HepG2 (cell line): ENCODE measurements at regions not wholly inside any gene's neighbourhood (a gene's known extent, or its start where the extent isn't known, plus 50 kb on each side); places are given as distances from the start of the nearest gene placed in this dataset.

Experiments
- ATAC-seq: fragments of 200-7000 bp; cut with Tn5 transposase; 3 replicates; pipeline ENCODE4 v1.9.1; 2020; ENCODE audit warnings: mild to moderate bottlenecking, moderate library complexity
- BruUV-seq: library from RNA; stranded (reverse); fragments of 400-500 nt; replicated peaks from 2 replicates; lab custom pipeline; 2021; lab: Mats Ljungman, UMichigan
- CTCF ChIA-PET: fragments of 300-600 bp; formaldehyde crosslinking; extraction: SDS; loops from one replicate; lab custom pipeline; 2021; ENCODE audit warnings: low total read pairs, inconsistent platforms, low intra/inter-chr PET ratio; lab: Yijun Ruan, JAX
- POLR2A ChIA-PET: fragments of 350-600 bp; sonication (Branson Sonifier 250); formaldehyde crosslinking; loops from one replicate; lab custom pipeline; 2020; ENCODE audit warnings: antibody characterized with exemption, inconsistent platforms; lab: Yijun Ruan, JAX
- DNase-seq: peaks from one replicate; pipeline ENCODE4 v3.0.0-alpha.2; 2015; ENCODE audit warnings: low spot score
- FAIRE-seq: peaks from 3 replicates; lab custom pipeline; 2011; peaks lifted over from hg19 to GRCh38; lab: Jason Lieb, UNC
- H2AFZ ChIP-seq: one replicate; pipeline ENCODE4 v1.6.1; 2011; ENCODE audit warnings: low read length, inconsistent platforms
- H3K27ac ChIP-seq: fragments of 300-600 bp; 3 replicates; pipeline ENCODE4 v1.8.0; 2011; ENCODE audit warnings: mixed run types, mild to moderate bottlenecking, mixed read lengths, low read length, inconsistent platforms; ENCODE audit not compliant: insufficient read depth; ENCODE audit errors: extremely low read length
- H3K27me3 ChIP-seq, 2 experiments: fragments of 200-600 bp in 1 of 2; 2 replicates in 1 of 2; 3 replicates in 1 of 2; pipeline versions ENCODE4 v1.6.0 to v1.8.0; 2011; ENCODE audit warnings: low read length in 2 of 2, mild to moderate bottlenecking in 2 of 2, moderate library complexity in 2 of 2, inconsistent platforms in 1 of 2; ENCODE audit not compliant: insufficient read depth in 2 of 2, control insufficient read depth in 1 of 2
- H3K36me3 ChIP-seq, 2 experiments: fragments of 200-600 bp in 1 of 2; replicated peaks in 1 of 2; 2 replicates in 1 of 2; 3 replicates in 1 of 2; pipeline versions ENCODE4 v1.5.1 to v1.8.0; 2011; ENCODE audit warnings: low read length in 2 of 2, inconsistent platforms in 1 of 2; ENCODE audit not compliant: insufficient read depth in 2 of 2, control insufficient read depth in 1 of 2
- H3K4me1 ChIP-seq: 2 replicates; pipeline ENCODE4 v1.5.1; 2012; ENCODE audit warnings: low read length, inconsistent platforms; ENCODE audit not compliant: insufficient read depth
- H3K4me2 ChIP-seq: 2 replicates; pipeline ENCODE4 v1.6.0; 2011; ENCODE audit warnings: low read depth, low read length, inconsistent platforms
- H3K4me3 ChIP-seq, 3 experiments: fragments of 200-600 bp in 1 of 3; sonication (generic), shearing (Covaris generic) in 1 of 3; replicated peaks in 1 of 3; 2 replicates each; pipeline ENCODE4 v1.5.1; 2011 to 2016; ENCODE audit warnings: low read length in 3 of 3, inconsistent platforms in 2 of 3, low read depth in 2 of 3, mild to moderate bottlenecking in 2 of 3, control low read depth in 1 of 3, mixed read lengths in 1 of 3; ENCODE audit not compliant: insufficient read depth in 1 of 3
- H3K79me2 ChIP-seq: one replicate; pipeline ENCODE4 v1.6.1; 2011; ENCODE audit warnings: low read length, inconsistent platforms; ENCODE audit not compliant: insufficient read depth
- H3K9ac ChIP-seq: 2 replicates; pipeline ENCODE4 v1.6.0; 2011; ENCODE audit warnings: mild to moderate bottlenecking, low read depth, low read length, inconsistent platforms; ENCODE audit not compliant: insufficient read depth
- H3K9me3 ChIP-seq: 2 replicates; pipeline ENCODE4 v1.5.1; 2012; ENCODE audit warnings: mild to moderate bottlenecking, low read length
- H4K20me1 ChIP-seq: 2 replicates; pipeline ENCODE4 v1.6.0; 2011; ENCODE audit warnings: inconsistent platforms, mild to moderate bottlenecking, low read length, moderate library complexity; ENCODE audit not compliant: insufficient read depth
- MAFF ChIP-seq: IDR thresholded peaks from 2 replicates; pipeline ENCODE4 v1.6.1; 2011; ENCODE audit warnings: low read depth, low read length, improper control_type of control experiment
- MAFK ChIP-seq, 2 experiments: IDR thresholded peaks in 1 of 2; conservative IDR thresholded peaks in 1 of 2; 2 replicates each; pipeline ENCODE4 v1.6.1; 2011; ENCODE audit warnings: improper control_type of control experiment in 2 of 2, low read length in 2 of 2
- MTA1 ChIP-seq: sonication (generic); formaldehyde crosslinking; IDR thresholded peaks from 2 replicates; pipeline ENCODE4 v1.4.0; 2020; ENCODE audit warnings: missing genetic modification reagents, mild to moderate bottlenecking, borderline replicate concordance
- NFIB ChIP-seq: sonication (generic); formaldehyde crosslinking; IDR thresholded peaks from 2 replicates; pipeline ENCODE4 v1.9.0; 2021; ENCODE audit warnings: missing genetic modification reagents, mild to moderate bottlenecking, borderline replicate concordance
- TBL1XR1 ChIP-seq: fragments of 150-350 bp; IDR thresholded peaks from 2 replicates; pipeline ENCODE4 v1.6.1; 2014; ENCODE audit warnings: borderline replicate concordance, low read length; ENCODE audit not compliant: partially characterized antibody
- TBX2 ChIP-seq: sonication (generic); formaldehyde crosslinking; IDR thresholded peaks from 2 replicates; pipeline ENCODE4 v1.5.0; 2020; ENCODE audit warnings: missing genetic modification reagents, mild to moderate bottlenecking, borderline replicate concordance
- ZKSCAN5 ChIP-seq: sonication (generic); formaldehyde crosslinking; IDR thresholded peaks from 2 replicates; pipeline ENCODE4 v1.5.1; 2020; ENCODE audit warnings: mild to moderate bottlenecking, missing genetic modification reagents
- ZKSCAN8 ChIP-seq: IDR thresholded peaks from 2 replicates; pipeline ENCODE4 v1.6.1; 2016; ENCODE audit warnings: borderline replicate concordance, missing genetic modification reagents, missing compliant biosample characterization
- ZNF251 ChIP-seq: sonication (generic); formaldehyde crosslinking; IDR thresholded peaks from 2 replicates; pipeline ENCODE4 v1.9.0; 2021; ENCODE audit warnings: mild to moderate bottlenecking, missing genetic modification reagents
- ZNF280B ChIP-seq: sonication (generic); formaldehyde crosslinking; IDR thresholded peaks from 2 replicates; pipeline ENCODE4 v1.5.0; 2020; ENCODE audit warnings: missing genetic modification reagents, mild to moderate bottlenecking, borderline replicate concordance
- ZNF878 ChIP-seq: sonication (generic); formaldehyde crosslinking; IDR thresholded peaks from 2 replicates; pipeline ENCODE4 v1.8.1; 2023; ENCODE audit warnings: mild to moderate bottlenecking, missing genetic modification reagents, moderate library complexity
- WGBS: methylation state at CpG from one replicate; pipeline ENCODE4 v1.1.6; 2017; ENCODE audit warnings: low lambda C conversion rate; 5-methylcytosine and 5-hydroxymethylcytosine counted together
- in situ Hi-C: cut with HindIII; loops from 2 replicates; pipeline ENCODE4 v1.10.0; 2017; ENCODE audit warnings: low pct_unique_long_range_greater_than_20kb; ENCODE audit not compliant: extremely low pct_ligation_motif_present
- intact Hi-C: fragments of 100-400 bp; cut with micrococcal nuclease; formaldehyde crosslinking; loops from one replicate; pipeline ENCODE4 v1.10.0; 2022; ENCODE audit not compliant: unreplicated experiment
- TF ChIP-seq, protein P1 (sequence below): sonication (generic); formaldehyde crosslinking; conservative IDR thresholded peaks from 2 replicates; pipeline ENCODE4 v1.8.0; 2022; ENCODE audit warnings: mild to moderate bottlenecking, moderate library complexity, missing genetic modification reagents

DNA sequence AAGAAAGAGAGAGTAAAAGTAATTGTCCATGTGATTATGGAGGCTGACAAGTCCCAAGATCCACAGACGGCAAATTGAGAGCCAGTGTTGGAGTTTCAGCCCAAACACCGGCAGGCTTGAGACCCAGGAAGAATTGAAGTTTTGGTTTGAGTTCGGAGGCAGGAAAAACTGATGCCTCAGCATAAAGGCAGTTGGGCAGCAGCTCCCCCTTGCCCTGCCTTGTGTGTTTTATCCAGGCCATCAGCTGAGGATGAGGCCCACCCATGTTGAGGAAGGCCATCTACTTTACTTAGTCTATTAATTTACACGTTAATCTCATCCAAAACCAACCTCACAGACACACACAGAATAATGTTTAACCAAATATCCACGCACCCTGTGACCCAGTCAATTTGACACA, 64.6 kb upstream of the SERPINE2 start:
- H3K4me1 ChIP-seq = peaks cover 49% of the 10 kb centered on the region
- FAIRE-seq (no peak), DNase-seq (no peak), ATAC-seq (no peak)
- no peaks in the 10 kb centered on the region for H4K20me1 ChIP-seq
- no peaks in the 10 kb centered on the region for H3K36me3 ChIP-seq
- no peaks in the 10 kb centered on the region for H3K27me3 ChIP-seq
- in situ Hi-C loops (no loop called here), intact Hi-C loops (loop anchor here (1.0 to 5.0 kb wide), 2 partner anchors 43 to 106 kb away; no protein-coding TSS in a partner anchor)
- no peaks in the 10 kb centered on the region for H3K9me3 ChIP-seq
- 0 out of 2 replicates have a peak overlapping the region, but pooled peaks have one; percentile 55 for H3K4me2 ChIP-seq
- POLR2A ChIA-PET = no interaction called here
- H3K4me3 ChIP-seq = no peak overlapping the region
- WGBS = 73% methylated on average over 5 of the region's 5 CpGs
- H2AFZ ChIP-seq = no peak overlapping the region
- peak overlapping the region; percentile 68 for H3K27ac ChIP-seq
- TF ChIP-seq MTA1 (CRISPR knock-in tag) (no peak), TBX2 (CRISPR knock-in tag) (no peak), ZNF251 (CRISPR knock-in tag) (no peak), ZKSCAN5 (CRISPR knock-in tag) (no peak), ZNF280B (CRISPR knock-in tag) (no peak), MAFK (conservative IDR thresholded peaks at IDR 0.05 in 1 of 2, IDR thresholded peaks at IDR 0.05 in 1 of 2; ENCODE audit: low read length in 2 of 2) (peak; percentile 95), ZNF878 (CRISPR knock-in tag) (no peak), TBL1XR1 (no peak), MAFF (peak; percentile 90), NFIB (CRISPR knock-in tag) (no peak), ZKSCAN8 (no peak)
- TF ChIP-seq, protein P1, sequence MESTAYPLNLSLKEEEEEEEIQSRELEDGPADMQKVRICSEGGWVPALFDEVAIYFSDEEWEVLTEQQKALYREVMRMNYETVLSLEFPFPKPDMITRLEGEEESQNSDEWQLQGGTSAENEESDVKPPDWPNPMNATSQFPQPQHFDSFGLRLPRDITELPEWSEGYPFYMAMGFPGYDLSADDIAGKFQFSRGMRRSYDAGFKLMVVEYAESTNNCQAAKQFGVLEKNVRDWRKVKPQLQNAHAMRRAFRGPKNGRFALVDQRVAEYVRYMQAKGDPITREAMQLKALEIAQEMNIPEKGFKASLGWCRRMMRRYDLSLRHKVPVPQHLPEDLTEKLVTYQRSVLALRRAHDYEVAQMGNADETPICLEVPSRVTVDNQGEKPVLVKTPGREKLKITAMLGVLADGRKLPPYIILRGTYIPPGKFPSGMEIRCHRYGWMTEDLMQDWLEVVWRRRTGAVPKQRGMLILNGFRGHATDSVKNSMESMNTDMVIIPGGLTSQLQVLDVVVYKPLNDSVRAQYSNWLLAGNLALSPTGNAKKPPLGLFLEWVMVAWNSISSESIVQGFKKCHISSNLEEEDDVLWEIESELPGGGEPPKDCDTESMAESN (CRISPR knock-in tag) = no peak
- TF ChIP-seq, all 625 proteins: peak for 2
- CTCF ChIA-PET = no interaction called here
- BruUV-seq = no TSS peak
- Histone ChIP-seq H3K79me2 (no peaks in the 10 kb centered on the region), H3K9ac (no peak overlapping the region)
